HG03135 (cell line): ENCODE measurements at regions not wholly inside any gene's neighbourhood (a gene's known extent, or its start where the extent isn't known, plus 50 kb on each side); places are given as distances from the start of the nearest gene placed in this dataset.

Experiments used
- ATAC-seq: cut with Tn5 transposase; IDR thresholded peaks from one replicate; pipeline ENCODE4 v1.9.1; 2021; ENCODE audit warnings: mild to moderate bottlenecking, moderate library complexity; ENCODE audit not compliant: unreplicated experiment

- no peak for ATAC-seq
Observed at GRCh38 chr13:107141767-107142166, 573.8 kb upstream of the ARGLU1 start.

GRCh38 chr13:107139006-107139405, 571.1 kb upstream of the ARGLU1 start:
- ATAC-seq: no peak

GRCh38 chr13:107138486-107138885, 570.5 kb upstream of the ARGLU1 start:
- ATAC-seq: no peak

- no peak for ATAC-seq
Observed at GRCh38 chr13:107133950-107134349, 566.0 kb upstream of the ARGLU1 start.

GRCh38 chr13:107130566-107130965, 562.6 kb upstream of the ARGLU1 start:
- no peak for ATAC-seq

GRCh38 chr13:107124730-107125129, 556.8 kb upstream of the ARGLU1 start:
- ATAC-seq: no peak

GRCh38 chr13:107124129-107124718, 556.3 kb upstream of the ARGLU1 start:
- no peak for ATAC-seq

- ATAC-seq: no peak
Observed at GRCh38 chr13:107121793-107122192, 553.9 kb upstream of the ARGLU1 start.

GRCh38 chr13:107119989-107120881, 552.3 kb upstream of the ARGLU1 start:
- no peak for ATAC-seq

- ATAC-seq: no peak
Observed at GRCh38 chr13:107118506-107118905, 550.6 kb upstream of the ARGLU1 start.

- no peak for ATAC-seq
Observed at GRCh38 chr13:107117327-107118012, 549.5 kb upstream of the ARGLU1 start.

- ATAC-seq: no peak
Observed at GRCh38 chr13:107113387-107113786, 545.5 kb upstream of the ARGLU1 start.

- ATAC-seq: no peak
Observed at GRCh38 chr13:107111248-107111647, 543.3 kb upstream of the ARGLU1 start.

GRCh38 chr13:107104631-107105030, 536.7 kb upstream of the ARGLU1 start:
- no peak for ATAC-seq

- no peak for ATAC-seq
Observed at GRCh38 chr13:107102676-107103075, 534.7 kb upstream of the ARGLU1 start.

- ATAC-seq: no peak
Observed at GRCh38 chr13:107099661-107100060, 531.7 kb upstream of the ARGLU1 start.

GRCh38 chr13:107097916-107098315, 530.0 kb upstream of the ARGLU1 start:
- ATAC-seq: no peak

GRCh38 chr13:107095876-107096275, 527.9 kb upstream of the ARGLU1 start:
- ATAC-seq: no peak

- ATAC-seq: no peak
Observed at GRCh38 chr13:107091861-107092260, 523.9 kb upstream of the ARGLU1 start.

- no peak for ATAC-seq
Observed at GRCh38 chr13:107091428-107091827, 523.5 kb upstream of the ARGLU1 start.

- no peak for ATAC-seq
Observed at GRCh38 chr13:107088061-107088460, 520.1 kb upstream of the ARGLU1 start.
